ENCODE measurements at regions not wholly inside any gene's neighbourhood (a gene's known extent, or its start where the extent isn't known, plus 50 kb on each side); places are given as distances from the start of the nearest gene placed in this dataset.

DNA sequence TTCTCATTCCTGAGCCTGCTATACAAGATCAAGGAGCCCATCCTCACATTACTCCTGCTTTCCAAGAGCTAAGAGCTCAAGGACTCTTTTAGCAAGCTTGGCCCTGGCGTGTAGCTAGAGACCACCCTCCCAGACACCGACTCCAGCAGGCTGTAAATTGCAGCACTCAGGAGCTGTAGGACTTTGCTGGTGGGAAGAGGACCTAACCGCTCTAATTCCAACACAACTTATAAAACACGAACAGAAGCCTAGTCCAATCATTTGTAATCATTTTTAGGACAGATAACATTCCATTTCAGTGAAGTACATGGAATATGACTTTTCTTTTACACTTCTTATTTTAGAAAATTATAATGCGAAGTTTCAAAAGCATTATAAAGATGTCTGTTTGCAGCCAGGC lies 219.9 kb downstream of the NXNL2 start:
- Histone ChIP-seq H3K4me3 (ENCODE audit: insufficient read depth, low read depth, low read length) (no peak overlapping the region), H4K5ac (ENCODE audit: low read depth, low read length) (no peak overlapping the region), H3K36me3 (ENCODE audit: control insufficient read depth, insufficient read depth, low read length) (no peaks in the 10 kb centered on the region), H3K9ac (ENCODE audit: low read depth, low read length) (no peak overlapping the region), H3K18ac (ENCODE audit: low read depth, low read length) (peak overlapping the region; percentile 56; the same call in 1 of the 2 replicates), H2BK5ac (ENCODE audit: low read depth, low read length, poor library complexity, severe bottlenecking) (no peak overlapping the region), H3K27me3 (ENCODE audit: control insufficient read depth, insufficient read depth, low read length) (no peaks in the 10 kb centered on the region), H2AFZ (replicated peaks; ENCODE audit: low read length, poor library complexity) (no peak overlapping the region), H4K20me1 (ENCODE audit: insufficient read depth, low read length) (no peaks in the 10 kb centered on the region), H4K91ac (ENCODE audit: insufficient read depth, low read depth, low read length) (no peak overlapping the region), H3K27ac (ENCODE audit: insufficient read depth, low read length) (no peak overlapping the region), H2BK15ac (ENCODE audit: low read depth, low read length) (no peak overlapping the region), H3K4ac (ENCODE audit: low read depth, low read length) (no peak overlapping the region), H2BK20ac (ENCODE audit: low read depth, low read length) (no peak overlapping the region), H3K79me1 (ENCODE audit: low read depth in 1 of 2, low read length in 2 of 2) (no peaks in the 10 kb centered on the region), H2AK9ac (replicated peaks; ENCODE audit: low read depth, low read length, poor library complexity) (no peak overlapping the region), H3K9me1 (ENCODE audit: insufficient read depth, low read length) (peaks cover 6% of the 10 kb centered on the region; the same call in 1 of the 2 replicates), H3K56ac (ENCODE audit: extremely low read depth, insufficient read depth, low read length) (no peak overlapping the region), H2AK5ac (ENCODE audit: low read depth, low read length) (no peak overlapping the region), H3K4me2 (ENCODE audit: low read depth, low read length) (no peak overlapping the region), H3K23ac (ENCODE audit: low read depth, low read length) (no peak overlapping the region), H2BK120ac (ENCODE audit: low read depth, low read length) (no peak overlapping the region), H3K4me1 (ENCODE audit: control insufficient read depth, insufficient read depth, low read length) (peaks cover 10% of the 10 kb centered on the region), H3K14ac (replicated peaks; ENCODE audit: low read depth, low read length) (no peak overlapping the region), H3K9me3 (ENCODE audit: control insufficient read depth, insufficient read depth, low read length) (no peaks in the 10 kb centered on the region), H4K8ac (ENCODE audit: low read depth in 2 of 2, low read length in 2 of 2) (no peak overlapping the region)
- no peak for DNase-seq
- dilution Hi-C loops (cut with HindIII; ENCODE audit: low sequenced_read_pairs, unreplicated experiment), result no loop called here
- CTCF ChIA-PET, result interaction anchor here (0.6 kb wide), 1 partner anchor 13 kb away, joined by 5 read pairs; no protein-coding TSS in a partner anchor
- TF ChIP-seq POLR2A (IDR thresholded peaks at IDR 0.05; ENCODE audit: low read depth, low read length) (no peak), NFE2L2 (IDR thresholded peaks at IDR 0.05; ENCODE audit: low read depth, low read length) (no peak), RCOR1 (IDR thresholded peaks at IDR 0.05; ENCODE audit: insufficient replicate concordance, low read length) (no peak), RFX5 (IDR thresholded peaks at IDR 0.05; ENCODE audit: low read depth, low read length) (no peak), SMC3 (IDR thresholded peaks at IDR 0.05; ENCODE audit: low read depth, low read length) (no peak), MXI1 (IDR thresholded peaks at IDR 0.05; ENCODE audit: borderline replicate concordance, low read depth, low read length) (no peak)
- TF ChIP-seq, protein P1, sequence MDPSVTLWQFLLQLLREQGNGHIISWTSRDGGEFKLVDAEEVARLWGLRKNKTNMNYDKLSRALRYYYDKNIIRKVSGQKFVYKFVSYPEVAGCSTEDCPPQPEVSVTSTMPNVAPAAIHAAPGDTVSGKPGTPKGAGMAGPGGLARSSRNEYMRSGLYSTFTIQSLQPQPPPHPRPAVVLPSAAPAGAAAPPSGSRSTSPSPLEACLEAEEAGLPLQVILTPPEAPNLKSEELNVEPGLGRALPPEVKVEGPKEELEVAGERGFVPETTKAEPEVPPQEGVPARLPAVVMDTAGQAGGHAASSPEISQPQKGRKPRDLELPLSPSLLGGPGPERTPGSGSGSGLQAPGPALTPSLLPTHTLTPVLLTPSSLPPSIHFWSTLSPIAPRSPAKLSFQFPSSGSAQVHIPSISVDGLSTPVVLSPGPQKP (IDR thresholded peaks at IDR 0.05; ENCODE audit: borderline replicate concordance, low read depth, low read length), result no peak
- no CpG with 5 or more reads among the region's 5 CpGs for WGBS, 2 experiments (ENCODE audit: extremely low coverage in 2 of 2, insufficient read length in 1 of 2)
- no TSS peak for BruUV-seq (replicated peaks)
- intact Hi-C loops (cut with micrococcal nuclease), result no loop called here
- in situ Hi-C loops (cut with MboI; ENCODE audit: low sequenced_read_pairs), result no loop called here
- POLR2A ChIA-PET (ENCODE audit: unreplicated experiment), result no interaction called here
- no peak for ATAC-seq (ENCODE audit: low read depth)

All from IMR-90 (cell line).